Stimulated activated CD4-positive, alpha-beta T cell treated with anti-CD3 and anti-CD28 coated beads, Interleukin-1b, Interleukin-23, amount 100 ng/mL, for 48 hours (primary cell): ENCODE measurements at regions not wholly inside any gene's neighbourhood (a gene's known extent, or its start where the extent isn't known, plus 50 kb on each side); places are given as distances from the start of the nearest gene placed in this dataset.
"Not testable (repeated sequence)": the region's sequence is repeated elsewhere in the genome, so short reads cannot be mapped to it uniquely, and the experiment has no call there.

Experiments
- DNase-seq: peaks from one replicate; pipeline ENCODE4 v3.0.0-alpha.2; 2020

GRCh38 chr9:2397875-2398274 lies 223.7 kb upstream of the VLDLR start:
- not testable (repeated sequence) for DNase-seq

GRCh38 chr9:2401746-2402145 lies 219.8 kb upstream of the VLDLR start:
- not testable (repeated sequence) for DNase-seq

GRCh38 chr9:2403701-2404100 lies 217.9 kb upstream of the VLDLR start:
- no peak for DNase-seq

GRCh38 chr9:2406252-2406651 lies 215.3 kb upstream of the VLDLR start:
- DNase-seq: no peak

- DNase-seq: no peak
Observed at GRCh38 chr9:2407450-2407849, 214.1 kb upstream of the VLDLR start.

- DNase-seq: no peak
Observed at GRCh38 chr9:2411459-2412215, 209.9 kb upstream of the VLDLR start.

- no peak for DNase-seq
Observed at GRCh38 chr9:2413160-2413805, 208.3 kb upstream of the VLDLR start.

GRCh38 chr9:2414465-2414864 lies 207.1 kb upstream of the VLDLR start:
- DNase-seq: no peak

GRCh38 chr9:2415326-2415725 lies 206.3 kb upstream of the VLDLR start:
- no peak for DNase-seq

- no peak for DNase-seq
Observed at GRCh38 chr9:2417730-2418129, 203.9 kb upstream of the VLDLR start.

- DNase-seq: no peak
Observed at GRCh38 chr9:2418619-2419018, 203.0 kb upstream of the VLDLR start.

GRCh38 chr9:2419347-2419746 lies 202.2 kb upstream of the VLDLR start:
- no peak for DNase-seq

GRCh38 chr9:2420543-2420942 lies 201.0 kb upstream of the VLDLR start:
- no peak for DNase-seq

- DNase-seq: no peak
Observed at GRCh38 chr9:2424619-2425033, 197.0 kb upstream of the VLDLR start.

- DNase-seq: no peak
Observed at GRCh38 chr9:2425676-2426075, 195.9 kb upstream of the VLDLR start.

- DNase-seq: no peak
Observed at GRCh38 chr9:2427120-2427891, 194.3 kb upstream of the VLDLR start.

- no peak for DNase-seq
Observed at GRCh38 chr9:2439957-2440356, 181.6 kb upstream of the VLDLR start.

GRCh38 chr9:2443933-2444332 lies 177.7 kb upstream of the VLDLR start:
- not testable (repeated sequence) for DNase-seq

- DNase-seq: no peak
Observed at GRCh38 chr9:2448193-2448738, 173.3 kb upstream of the VLDLR start.

- no peak for DNase-seq
Observed at GRCh38 chr9:2453106-2453505, 168.5 kb upstream of the VLDLR start.

- no peak for DNase-seq
Observed at GRCh38 chr9:2453701-2454100, 167.9 kb upstream of the VLDLR start.

GRCh38 chr9:2459756-2460155 lies 161.8 kb upstream of the VLDLR start:
- DNase-seq: no peak

- no peak for DNase-seq
Observed at GRCh38 chr9:2461892-2462291, 159.7 kb upstream of the VLDLR start.

GRCh38 chr9:2464624-2465023 lies 157.0 kb upstream of the VLDLR start:
- DNase-seq: no peak
